GM06990 (cell line): ENCODE measurements at regions not wholly inside any gene's neighbourhood (a gene's known extent, or its start where the extent isn't known, plus 50 kb on each side); places are given as distances from the start of the nearest gene placed in this dataset.

Experiments
- DNase-seq: peaks from one replicate; pipeline ENCODE4 v3.0.0-alpha.2; 2011; ENCODE audit not compliant: insufficient read length; ENCODE audit errors: extremely low read depth
- H3K27me3 ChIP-seq: replicated peaks from 2 replicates; pipeline ENCODE4 v1.6.0; 2011; ENCODE audit warnings: low read length; ENCODE audit not compliant: control insufficient read depth, insufficient read depth
- H3K36me3 ChIP-seq: 2 replicates; pipeline ENCODE4 v1.5.1; 2011; ENCODE audit warnings: low read length; ENCODE audit not compliant: control insufficient read depth, insufficient read depth
- H3K4me3 ChIP-seq: replicated peaks from 2 replicates; pipeline ENCODE4 v1.5.1; 2011; ENCODE audit warnings: low read depth, mild to moderate bottlenecking, control low read depth, low read length
- TF ChIP-seq, protein P1 (sequence below): IDR thresholded peaks from 2 replicates; pipeline ENCODE4 v1.5.1; 2011; ENCODE audit warnings: low read length, control low read depth, mild to moderate bottlenecking, inconsistent platforms; ENCODE audit not compliant: insufficient read depth, poor library complexity, severe bottlenecking

- Histone ChIP-seq H3K27me3 (no peaks in the 10 kb centered on the region; the same call in 1 of the 2 replicates), H3K36me3 (no peaks in the 10 kb centered on the region), H3K4me3 (no peak overlapping the region)
- TF ChIP-seq, protein P1, sequence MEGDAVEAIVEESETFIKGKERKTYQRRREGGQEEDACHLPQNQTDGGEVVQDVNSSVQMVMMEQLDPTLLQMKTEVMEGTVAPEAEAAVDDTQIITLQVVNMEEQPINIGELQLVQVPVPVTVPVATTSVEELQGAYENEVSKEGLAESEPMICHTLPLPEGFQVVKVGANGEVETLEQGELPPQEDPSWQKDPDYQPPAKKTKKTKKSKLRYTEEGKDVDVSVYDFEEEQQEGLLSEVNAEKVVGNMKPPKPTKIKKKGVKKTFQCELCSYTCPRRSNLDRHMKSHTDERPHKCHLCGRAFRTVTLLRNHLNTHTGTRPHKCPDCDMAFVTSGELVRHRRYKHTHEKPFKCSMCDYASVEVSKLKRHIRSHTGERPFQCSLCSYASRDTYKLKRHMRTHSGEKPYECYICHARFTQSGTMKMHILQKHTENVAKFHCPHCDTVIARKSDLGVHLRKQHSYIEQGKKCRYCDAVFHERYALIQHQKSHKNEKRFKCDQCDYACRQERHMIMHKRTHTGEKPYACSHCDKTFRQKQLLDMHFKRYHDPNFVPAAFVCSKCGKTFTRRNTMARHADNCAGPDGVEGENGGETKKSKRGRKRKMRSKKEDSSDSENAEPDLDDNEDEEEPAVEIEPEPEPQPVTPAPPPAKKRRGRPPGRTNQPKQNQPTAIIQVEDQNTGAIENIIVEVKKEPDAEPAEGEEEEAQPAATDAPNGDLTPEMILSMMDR: no peak
- DNase-seq: no peak
Observed at GRCh38 chr15:59876140-59876539, 128.0 kb upstream of the FOXB1 start.

GRCh38 chr15:59873644-59874272 lies 130.4 kb upstream of the FOXB1 start:
- TF ChIP-seq, protein P1: no peak
- Histone ChIP-seq H3K4me3 (no peak overlapping the region), H3K36me3 (no peaks in the 10 kb centered on the region), H3K27me3 (no peaks in the 10 kb centered on the region; the same call in 1 of the 2 replicates)
- DNase-seq: no peak

- Histone ChIP-seq H3K4me3 (no peak overlapping the region), H3K27me3 (peaks cover 2% of the 10 kb centered on the region; the same call in 1 of the 2 replicates), H3K36me3 (no peaks in the 10 kb centered on the region)
- TF ChIP-seq, protein P1: no peak
- DNase-seq: no peak
Observed at GRCh38 chr15:59867086-59867855, 136.8 kb upstream of the FOXB1 start.

DNA sequence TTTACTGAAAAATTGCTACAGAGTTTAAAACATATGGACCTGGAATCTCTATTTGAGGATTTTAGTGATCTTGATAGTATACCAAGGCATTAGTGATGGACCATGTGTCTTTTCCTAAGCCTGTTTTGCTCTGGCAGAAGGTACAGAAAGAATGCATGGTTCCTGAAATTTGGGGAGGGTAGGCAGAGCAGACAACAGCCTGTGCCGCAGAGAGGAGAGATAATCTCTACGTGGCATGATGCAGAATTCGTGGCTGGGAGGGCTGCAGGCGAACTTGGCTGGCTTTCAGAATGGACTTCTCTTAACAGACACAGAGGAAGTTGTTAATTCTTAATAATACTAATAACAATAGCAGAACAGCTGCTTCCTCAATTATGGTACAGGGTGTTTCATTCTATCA lies 137.5 kb upstream of the FOXB1 start:
- no peaks in the 10 kb centered on the region for H3K36me3 ChIP-seq
- H3K4me3 ChIP-seq: no peak overlapping the region
- peaks cover 2% of the 10 kb centered on the region; the same call in 1 of the 2 replicates for H3K27me3 ChIP-seq
- TF ChIP-seq, protein P1: no peak
- no peak for DNase-seq

- Histone ChIP-seq H3K4me3 (no peak overlapping the region), H3K27me3 (peaks cover 2% of the 10 kb centered on the region; the same call in 1 of the 2 replicates), H3K36me3 (no peaks in the 10 kb centered on the region)
- TF ChIP-seq, protein P1: no peak
- DNase-seq: no peak
Observed at GRCh38 chr15:59862191-59863155, 141.6 kb upstream of the FOXB1 start.
